Calu3 (cell line): ENCODE measurements at regions not wholly inside any gene's neighbourhood (a gene's known extent, or its start where the extent isn't known, plus 50 kb on each side); places are given as distances from the start of the nearest gene placed in this dataset.

Source experiments
- BruUV-seq: library from RNA; stranded (reverse); fragments of 400-500 nt; replicated peaks from 2 replicates; lab custom pipeline; 2021; lab: Mats Ljungman, UMichigan
- CTCF ChIA-PET: fragments of 300-600 bp; sonication (Branson Sonifier 250); formaldehyde crosslinking; loops from one replicate; lab custom pipeline; 2022; ENCODE audit warnings: antibody characterized with exemption; lab: Charles Lee
- DNase-seq: peaks from one replicate; pipeline ENCODE4 v3.0.0; 2022
- H3K27ac Mint-ChIP-seq: one replicate; pipeline ENCODE4 v1.8.0; 2022; ENCODE audit warnings: mixed read lengths; ENCODE audit not compliant: unreplicated experiment
- H3K27me3 Mint-ChIP-seq: one replicate; pipeline ENCODE4 v1.8.0; 2022; ENCODE audit warnings: mixed read lengths; ENCODE audit not compliant: unreplicated experiment
- H3K36me3 Mint-ChIP-seq: one replicate; pipeline ENCODE4 v1.8.0; 2022; ENCODE audit warnings: mild to moderate bottlenecking, moderate library complexity, mixed read lengths; ENCODE audit not compliant: insufficient read depth, unreplicated experiment
- H3K4me1 Mint-ChIP-seq: one replicate; pipeline ENCODE4 v1.8.0; 2022; ENCODE audit warnings: mild to moderate bottlenecking, low read depth, mixed read lengths; ENCODE audit not compliant: unreplicated experiment
- H3K4me3 Mint-ChIP-seq: one replicate; pipeline ENCODE4 v1.8.0; 2022; ENCODE audit warnings: mild to moderate bottlenecking, low read depth, moderate library complexity, mixed read lengths; ENCODE audit not compliant: unreplicated experiment
- H3K9me3 Mint-ChIP-seq: one replicate; pipeline ENCODE4 v1.8.0; 2022; ENCODE audit warnings: low read depth, mixed read lengths; ENCODE audit not compliant: unreplicated experiment
- intact Hi-C: fragments of 100-400 bp; cut with micrococcal nuclease; formaldehyde crosslinking; loops from one replicate; pipeline ENCODE4 v1.10.0; 2022; ENCODE audit not compliant: unreplicated experiment
- TF ChIP-seq, protein P1 (sequence below): fragments of 200-600 bp; IDR thresholded peaks from one replicate; pipeline ENCODE4 v1.8.0; 2022; ENCODE audit warnings: antibody characterized with exemption; ENCODE audit not compliant: unreplicated experiment

DNA sequence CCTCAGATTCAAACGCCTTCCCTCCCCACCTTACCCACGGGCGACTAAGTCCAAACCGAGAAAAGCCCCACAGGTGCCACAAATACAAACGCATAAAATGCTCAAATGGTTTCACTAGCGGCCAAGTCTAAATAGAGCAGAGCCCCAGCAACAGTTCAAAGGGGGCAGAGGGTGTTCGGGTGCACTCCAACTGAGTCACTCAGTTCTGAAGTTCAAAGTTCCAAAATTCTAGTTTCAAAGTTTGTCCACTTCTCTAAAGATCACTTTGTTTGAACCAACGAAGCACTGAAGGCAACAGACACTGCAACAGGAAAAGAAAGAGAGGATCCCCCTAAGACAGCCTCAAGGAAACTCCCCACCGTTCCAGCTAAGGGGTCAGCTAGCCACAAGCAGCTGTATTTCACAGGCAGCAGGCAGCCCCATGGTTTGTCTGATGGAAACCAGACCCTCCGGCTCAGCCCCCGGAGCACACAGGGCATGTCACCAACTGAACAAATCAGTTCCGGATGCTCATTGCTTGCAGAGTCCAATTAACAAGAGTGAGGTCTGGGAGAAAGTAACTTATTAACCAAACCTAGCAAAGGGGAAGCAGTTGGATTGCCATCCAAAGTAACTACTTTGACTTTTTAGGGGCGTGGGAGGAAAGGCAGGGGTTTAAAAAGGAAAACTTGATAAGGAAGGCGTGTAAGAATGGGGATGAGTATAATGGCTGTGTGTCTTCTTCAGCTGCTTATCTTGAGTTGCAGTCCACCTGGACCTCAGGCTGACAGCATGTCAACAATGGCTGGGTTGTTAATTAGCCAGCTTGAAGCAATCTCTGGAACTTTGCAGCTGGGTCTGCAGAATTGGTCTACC is 1423.9 kb upstream of the PRMT6 start:
- Mint-ChIP-seq H3K36me3 (no peaks in the 10 kb centered on the region), H3K9me3 (peaks cover 7% of the 10 kb centered on the region), H3K4me3 (no peak overlapping the region), H3K27me3 (no peaks in the 10 kb centered on the region), H3K27ac (no peak overlapping the region), H3K4me1 (no peaks in the 10 kb centered on the region)
- TF ChIP-seq, protein P1, sequence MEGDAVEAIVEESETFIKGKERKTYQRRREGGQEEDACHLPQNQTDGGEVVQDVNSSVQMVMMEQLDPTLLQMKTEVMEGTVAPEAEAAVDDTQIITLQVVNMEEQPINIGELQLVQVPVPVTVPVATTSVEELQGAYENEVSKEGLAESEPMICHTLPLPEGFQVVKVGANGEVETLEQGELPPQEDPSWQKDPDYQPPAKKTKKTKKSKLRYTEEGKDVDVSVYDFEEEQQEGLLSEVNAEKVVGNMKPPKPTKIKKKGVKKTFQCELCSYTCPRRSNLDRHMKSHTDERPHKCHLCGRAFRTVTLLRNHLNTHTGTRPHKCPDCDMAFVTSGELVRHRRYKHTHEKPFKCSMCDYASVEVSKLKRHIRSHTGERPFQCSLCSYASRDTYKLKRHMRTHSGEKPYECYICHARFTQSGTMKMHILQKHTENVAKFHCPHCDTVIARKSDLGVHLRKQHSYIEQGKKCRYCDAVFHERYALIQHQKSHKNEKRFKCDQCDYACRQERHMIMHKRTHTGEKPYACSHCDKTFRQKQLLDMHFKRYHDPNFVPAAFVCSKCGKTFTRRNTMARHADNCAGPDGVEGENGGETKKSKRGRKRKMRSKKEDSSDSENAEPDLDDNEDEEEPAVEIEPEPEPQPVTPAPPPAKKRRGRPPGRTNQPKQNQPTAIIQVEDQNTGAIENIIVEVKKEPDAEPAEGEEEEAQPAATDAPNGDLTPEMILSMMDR, result no peak
- no TSS peak for BruUV-seq
- no peak for DNase-seq
- intact Hi-C loops, result no loop called here
- CTCF ChIA-PET, result no interaction called here

DNA sequence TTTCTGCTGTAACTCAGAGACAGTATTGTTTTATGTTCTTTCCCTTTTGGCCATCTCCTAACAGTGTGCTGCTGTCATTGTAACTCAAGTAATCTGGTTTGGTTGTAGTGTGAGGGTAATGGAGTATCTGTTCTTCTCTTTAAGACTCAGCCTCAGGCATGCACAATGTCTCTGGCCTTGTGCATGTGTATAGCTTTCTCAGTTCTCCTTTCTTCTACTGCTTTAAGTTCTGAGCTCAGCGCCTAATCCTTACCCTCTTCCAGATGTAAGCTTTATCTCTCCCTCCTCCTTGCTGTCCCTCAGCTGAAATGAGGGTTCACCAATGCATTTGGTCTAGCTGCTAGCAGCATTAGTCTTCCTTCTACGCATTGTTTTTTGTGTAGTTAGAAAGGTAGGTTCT is 1420.4 kb upstream of the PRMT6 start:
- TF ChIP-seq, protein P1, result no peak
- Mint-ChIP-seq H3K9me3 (peaks cover 12% of the 10 kb centered on the region), H3K36me3 (no peaks in the 10 kb centered on the region), H3K27ac (no peak overlapping the region), H3K27me3 (no peaks in the 10 kb centered on the region), H3K4me1 (no peaks in the 10 kb centered on the region), H3K4me3 (no peak overlapping the region)
- BruUV-seq, result no TSS peak
- CTCF ChIA-PET, result no interaction called here
- intact Hi-C loops, result no loop called here
- no peak for DNase-seq

DNA sequence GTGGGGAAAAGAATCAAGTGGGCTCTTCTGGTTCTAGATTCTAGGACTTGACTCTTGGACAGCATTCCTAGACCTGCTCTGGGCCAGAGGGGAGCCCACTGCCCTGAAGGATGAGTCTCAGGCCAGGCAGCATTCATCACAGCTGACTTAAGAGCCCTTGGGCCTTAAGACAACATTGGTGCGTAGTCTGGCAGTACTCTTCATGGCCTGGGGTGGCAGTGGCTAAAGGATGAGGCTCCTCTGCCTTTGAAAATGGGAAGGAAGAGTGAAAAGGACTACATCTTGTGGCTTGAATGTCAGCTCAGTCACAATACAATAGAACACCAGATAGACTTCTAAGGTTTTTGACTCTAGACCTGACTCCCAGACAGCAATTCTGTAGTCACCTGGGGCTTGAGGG is 1415.1 kb upstream of the PRMT6 start:
- H3K9me3 Mint-ChIP-seq, result peaks cover 13% of the 10 kb centered on the region
- intact Hi-C loops, result no loop called here
- TF ChIP-seq, protein P1, result no peak
- H3K4me3 Mint-ChIP-seq, result no peak overlapping the region
- no TSS peak for BruUV-seq
- no peaks in the 10 kb centered on the region for H3K4me1 Mint-ChIP-seq
- no peaks in the 10 kb centered on the region for H3K27me3 Mint-ChIP-seq
- no peaks in the 10 kb centered on the region for H3K36me3 Mint-ChIP-seq
- H3K27ac Mint-ChIP-seq, result no peak overlapping the region
- CTCF ChIA-PET, result no interaction called here
- DNase-seq, result no peak

DNA sequence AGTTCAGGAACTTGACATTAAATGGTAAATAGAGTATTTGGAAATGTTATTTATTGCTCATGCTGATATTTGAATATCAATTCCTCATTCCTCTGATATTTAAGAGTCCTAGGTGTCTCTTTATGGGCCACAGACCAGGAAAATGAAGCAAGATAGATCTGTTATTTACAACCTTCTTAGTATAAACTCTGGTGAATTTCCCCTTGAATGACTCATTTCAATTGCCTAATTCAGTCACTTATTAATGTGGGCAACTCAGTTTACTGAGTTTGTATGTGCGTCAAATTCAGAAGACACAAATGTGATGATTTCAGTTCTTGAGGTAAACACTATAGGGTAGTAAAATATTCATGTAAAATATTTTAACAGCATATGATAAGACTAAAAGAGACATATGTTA is 1404.4 kb upstream of the PRMT6 start:
- DNase-seq, result no peak
- no peak overlapping the region for H3K27ac Mint-ChIP-seq
- H3K9me3 Mint-ChIP-seq, result peaks cover 3% of the 10 kb centered on the region
- no peaks in the 10 kb centered on the region for H3K4me1 Mint-ChIP-seq
- no TSS peak for BruUV-seq
- no peaks in the 10 kb centered on the region for H3K36me3 Mint-ChIP-seq
- no peaks in the 10 kb centered on the region for H3K27me3 Mint-ChIP-seq
- H3K4me3 Mint-ChIP-seq, result no peak overlapping the region
- TF ChIP-seq, protein P1, result no peak
- intact Hi-C loops, result no loop called here
- CTCF ChIA-PET, result no interaction called here
